PC-3 (cell line): ENCODE measurements at regions not wholly inside any gene's neighbourhood (a gene's known extent, or its start where the extent isn't known, plus 50 kb on each side); places are given as distances from the start of the nearest gene placed in this dataset.

ENCODE experiments used
- ATAC-seq: fragments of 200-7000 bp; cut with Tn5 transposase; 2 replicates; pipeline ENCODE4 v1.9.1; 2020; ENCODE audit warnings: mild to moderate bottlenecking, moderate library complexity
- BruUV-seq: library from RNA; stranded (reverse); fragments of 400-500 nt; replicated peaks from 2 replicates; lab custom pipeline; 2021; lab: Mats Ljungman, UMichigan
- CTCF ChIA-PET: fragments of 300-600 bp; sonication (Branson Sonifier 250); formaldehyde crosslinking; loops from one replicate; lab custom pipeline; 2022; ENCODE audit warnings: antibody characterized with exemption; lab: Charles Lee
- POLR2A ChIA-PET: fragments of 300-600 bp; sonication (Branson Sonifier 250); formaldehyde crosslinking; loops from one replicate; lab custom pipeline; 2022; ENCODE audit warnings: antibody characterized with exemption; ENCODE audit not compliant: unreplicated experiment; lab: Charles Lee
- DNase-seq: peaks from one replicate; pipeline ENCODE4 v3.0.0-alpha.2; 2015
- H2AFZ ChIP-seq: fragments of 300-600 bp; sonication (generic); 2 replicates; pipeline ENCODE4 v1.6.0; 2016; ENCODE audit warnings: antibody characterized with exemption, low read length
- H3F3A ChIP-seq: fragments of 300-600 bp; sonication (generic); one replicate; pipeline ENCODE4 v1.6.0; 2017; ENCODE audit warnings: antibody characterized with exemption, low read length, control low read depth, mild to moderate bottlenecking; ENCODE audit not compliant: unreplicated experiment
- H3K27ac ChIP-seq: fragments of 300-600 bp; sonication (generic); 2 replicates; pipeline ENCODE4 v1.5.1; 2016; ENCODE audit warnings: mild to moderate bottlenecking, low read length
- H3K27me3 ChIP-seq: fragments of 300-600 bp; sonication (generic); 2 replicates; pipeline ENCODE4 v1.6.1; 2016; ENCODE audit warnings: low read length, mixed read lengths
- H3K36me3 ChIP-seq: fragments of 300-600 bp; sonication (generic); 2 replicates; pipeline ENCODE4 v1.6.1; 2016; ENCODE audit warnings: low read depth, mixed run types, low read length, mixed read lengths
- H3K4me1 ChIP-seq: fragments of 300-600 bp; sonication (generic); 2 replicates; pipeline ENCODE4 v1.5.1; 2016; ENCODE audit warnings: low read length; ENCODE audit not compliant: insufficient read depth
- H3K4me2 ChIP-seq: fragments of 300-600 bp; sonication (generic); 2 replicates; pipeline ENCODE4 v1.6.0; 2016; ENCODE audit warnings: low read length
- H3K4me3 ChIP-seq: fragments of 300-600 bp; sonication (generic); 2 replicates; pipeline ENCODE4 v1.5.1; 2016; ENCODE audit warnings: mild to moderate bottlenecking, low read length, mixed read lengths
- H3K79me2 ChIP-seq: fragments of 300-600 bp; sonication (generic); 2 replicates; pipeline ENCODE4 v1.6.1; 2017; ENCODE audit warnings: low read length, mixed read lengths
- H3K9ac ChIP-seq: fragments of 300-600 bp; sonication (generic); 2 replicates; pipeline ENCODE4 v1.6.0; 2016; ENCODE audit warnings: mild to moderate bottlenecking, low read length
- H3K9me2 ChIP-seq: fragments of 300-600 bp; sonication (generic); replicated peaks from 2 replicates; pipeline ENCODE4 v1.6.1; 2016; ENCODE audit warnings: mixed run types, low read length, mixed read lengths
- H3K9me3 ChIP-seq: fragments of 300-600 bp; sonication (generic); 2 replicates; pipeline ENCODE4 v1.6.1; 2016; ENCODE audit warnings: low read length, mixed read lengths
- H4K20me1 ChIP-seq: fragments of 300-600 bp; sonication (generic); 2 replicates; pipeline ENCODE4 v1.6.1; 2016; ENCODE audit warnings: low read length, mixed read lengths
- EZH2 ChIP-seq: fragments of 300-600 bp; sonication (generic); IDR thresholded peaks from one replicate; pipeline ENCODE4 v1.6.1; 2017; ENCODE audit warnings: antibody characterized with exemption, mild to moderate bottlenecking, low read length; ENCODE audit not compliant: unreplicated experiment
- EZH2phosphoT487 ChIP-seq: fragments of 300-600 bp; sonication (generic); IDR thresholded peaks from 2 replicates; pipeline ENCODE4 v1.6.1; 2018; ENCODE audit warnings: mild to moderate bottlenecking, antibody characterized with exemption, low read length, borderline replicate concordance
- intact Hi-C: fragments of 100-400 bp; cut with micrococcal nuclease; formaldehyde crosslinking; loops from 2 replicates; pipeline ENCODE4 v1.9.0; 2023
- TF ChIP-seq, protein P1 (sequence below): fragments of 300-600 bp; sonication (generic); conservative IDR thresholded peaks from 2 replicates; pipeline ENCODE4 v1.5.1; 2017; ENCODE audit warnings: antibody characterized with exemption, low read depth, mild to moderate bottlenecking, low read length

DNA sequence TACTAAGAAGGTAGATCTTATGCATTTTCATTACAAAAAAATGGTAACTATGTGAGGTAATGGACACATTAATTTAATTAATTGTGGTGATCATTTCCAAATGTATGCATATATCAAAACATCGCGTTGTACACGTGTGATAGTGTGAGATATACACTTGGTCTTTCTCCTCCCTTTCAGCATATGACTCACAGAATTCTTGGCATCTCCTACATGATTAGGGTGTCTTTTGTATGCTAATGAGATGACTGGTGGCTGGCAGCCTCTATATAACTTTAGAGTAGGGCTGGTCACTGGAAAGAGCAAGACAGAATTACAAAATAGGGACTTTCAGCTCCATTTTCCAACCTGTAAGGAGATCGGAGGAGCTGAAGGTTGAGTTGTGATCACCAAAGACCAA, 1167.6 kb downstream of the CDH12 start:
- H3F3A ChIP-seq, result peaks cover 12% of the 10 kb centered on the region
- POLR2A ChIA-PET, result no interaction called here
- no peak overlapping the region for H3K27ac ChIP-seq
- peaks cover 58% of the 10 kb centered on the region for H3K4me1 ChIP-seq
- H3K9me2 ChIP-seq, result no peaks in the 10 kb centered on the region
- no peak overlapping the region for H3K9ac ChIP-seq
- no peaks in the 10 kb centered on the region for H3K9me3 ChIP-seq
- intact Hi-C loops, result loop anchor here (10.0 kb wide), 1 partner anchor 399 kb away; no protein-coding TSS in a partner anchor
- no peaks in the 10 kb centered on the region for H3K36me3 ChIP-seq
- DNase-seq (peak; percentile 71), ATAC-seq (peak; percentile 25; the same call in 1 of the 2 replicates)
- BruUV-seq, result no TSS peak
- H3K4me3 ChIP-seq, result no peak overlapping the region
- H2AFZ ChIP-seq, result no peak overlapping the region
- CTCF ChIA-PET, result no interaction called here
- TF ChIP-seq EZH2 (no peak), EZH2phosphoT487 (no peak)
- TF ChIP-seq, protein P1, sequence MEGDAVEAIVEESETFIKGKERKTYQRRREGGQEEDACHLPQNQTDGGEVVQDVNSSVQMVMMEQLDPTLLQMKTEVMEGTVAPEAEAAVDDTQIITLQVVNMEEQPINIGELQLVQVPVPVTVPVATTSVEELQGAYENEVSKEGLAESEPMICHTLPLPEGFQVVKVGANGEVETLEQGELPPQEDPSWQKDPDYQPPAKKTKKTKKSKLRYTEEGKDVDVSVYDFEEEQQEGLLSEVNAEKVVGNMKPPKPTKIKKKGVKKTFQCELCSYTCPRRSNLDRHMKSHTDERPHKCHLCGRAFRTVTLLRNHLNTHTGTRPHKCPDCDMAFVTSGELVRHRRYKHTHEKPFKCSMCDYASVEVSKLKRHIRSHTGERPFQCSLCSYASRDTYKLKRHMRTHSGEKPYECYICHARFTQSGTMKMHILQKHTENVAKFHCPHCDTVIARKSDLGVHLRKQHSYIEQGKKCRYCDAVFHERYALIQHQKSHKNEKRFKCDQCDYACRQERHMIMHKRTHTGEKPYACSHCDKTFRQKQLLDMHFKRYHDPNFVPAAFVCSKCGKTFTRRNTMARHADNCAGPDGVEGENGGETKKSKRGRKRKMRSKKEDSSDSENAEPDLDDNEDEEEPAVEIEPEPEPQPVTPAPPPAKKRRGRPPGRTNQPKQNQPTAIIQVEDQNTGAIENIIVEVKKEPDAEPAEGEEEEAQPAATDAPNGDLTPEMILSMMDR, result no peak
- H4K20me1 ChIP-seq, result no peaks in the 10 kb centered on the region
- H3K4me2 ChIP-seq, result no peak overlapping the region
- no peaks in the 10 kb centered on the region for H3K79me2 ChIP-seq
- H3K27me3 ChIP-seq, result no peaks in the 10 kb centered on the region

DNA sequence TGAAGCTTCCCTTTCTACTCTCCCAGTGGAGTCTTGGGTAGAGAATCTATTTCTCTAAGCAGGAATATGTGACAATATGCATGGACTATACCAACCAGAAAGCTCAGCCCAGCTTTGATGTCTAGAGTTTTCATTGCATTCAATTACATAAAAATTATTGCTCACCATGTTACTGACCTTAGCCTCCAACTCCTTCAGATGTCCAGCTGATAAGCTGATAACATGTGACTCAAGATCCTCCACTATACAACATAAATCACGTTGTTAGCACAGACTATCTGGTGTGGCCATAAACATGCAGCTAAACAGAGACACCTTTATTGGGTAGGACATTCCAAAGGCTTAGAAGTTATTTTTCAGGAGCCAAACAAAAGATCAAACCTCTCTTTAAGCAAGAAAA, 1168.2 kb downstream of the CDH12 start:
- no peak overlapping the region for H3K9ac ChIP-seq
- no peaks in the 10 kb centered on the region for H3K79me2 ChIP-seq
- CTCF ChIA-PET, result no interaction called here
- H2AFZ ChIP-seq, result no peak overlapping the region
- POLR2A ChIA-PET, result no interaction called here
- no peaks in the 10 kb centered on the region for H3K9me3 ChIP-seq
- H3K9me2 ChIP-seq, result no peaks in the 10 kb centered on the region
- no peak overlapping the region for H3K4me3 ChIP-seq
- BruUV-seq, result no TSS peak
- no peaks in the 10 kb centered on the region for H3K36me3 ChIP-seq
- H4K20me1 ChIP-seq, result no peaks in the 10 kb centered on the region
- peaks cover 14% of the 10 kb centered on the region for H3F3A ChIP-seq
- peaks cover 56% of the 10 kb centered on the region for H3K4me1 ChIP-seq
- DNase-seq, result no peak
- no peak overlapping the region for H3K4me2 ChIP-seq
- H3K27me3 ChIP-seq, result no peaks in the 10 kb centered on the region
- intact Hi-C loops, result loop anchor here (10.0 kb wide), 1 partner anchor 400 kb away; no protein-coding TSS in a partner anchor
- H3K27ac ChIP-seq, result no peak overlapping the region
- no peak for ATAC-seq
- TF ChIP-seq EZH2 (no peak), EZH2phosphoT487 (no peak)
- TF ChIP-seq, protein P1, result no peak

DNA sequence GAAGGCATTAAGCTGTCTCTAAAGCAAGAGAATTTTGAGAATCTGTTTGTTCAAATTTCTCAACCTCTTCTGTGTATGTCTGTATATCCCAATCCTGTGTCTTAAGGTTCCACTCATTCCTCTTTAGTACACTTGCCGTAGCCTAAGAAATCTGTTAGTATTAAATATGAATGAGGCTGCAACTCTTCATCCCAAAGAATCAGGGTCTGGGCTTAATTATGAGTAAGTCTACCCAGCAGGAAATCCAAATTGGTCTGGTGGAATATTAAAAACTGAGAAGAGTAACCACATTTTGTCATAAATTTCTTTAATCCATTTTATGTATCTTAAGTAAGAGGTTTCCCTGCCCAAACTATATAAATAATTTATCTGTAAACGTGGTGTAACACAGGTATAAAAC, 1171.2 kb downstream of the CDH12 start:
- Histone ChIP-seq H3F3A (peaks cover 6% of the 10 kb centered on the region), H3K27me3 (no peaks in the 10 kb centered on the region), H3K4me3 (no peak overlapping the region), H3K9me3 (no peaks in the 10 kb centered on the region), H4K20me1 (no peaks in the 10 kb centered on the region), H3K4me2 (no peak overlapping the region), H3K27ac (no peak overlapping the region), H3K79me2 (no peaks in the 10 kb centered on the region), H2AFZ (no peak overlapping the region), H3K9me2 (no peaks in the 10 kb centered on the region), H3K4me1 (peaks cover 41% of the 10 kb centered on the region), H3K36me3 (no peaks in the 10 kb centered on the region), H3K9ac (no peak overlapping the region)
- ChIA-PET POLR2A (no interaction called here), CTCF (no interaction called here)
- no peak for DNase-seq
- no TSS peak for BruUV-seq
- TF ChIP-seq EZH2 (no peak), EZH2phosphoT487 (no peak)
- TF ChIP-seq, protein P1, result no peak
- intact Hi-C loops, result loop anchor here (2.0 to 10.0 kb wide), 2 partner anchors 111 to 403 kb away; no protein-coding TSS in a partner anchor
- no peak for ATAC-seq
